NOMO-1 treated with dmso at 0.1 percent for 144 hours (cell line): ENCODE measurements at regions not wholly inside any gene's neighbourhood (a gene's known extent, or its start where the extent isn't known, plus 50 kb on each side); places are given as distances from the start of the nearest gene placed in this dataset.
"Not testable (repeated sequence)": the region's sequence is repeated elsewhere in the genome, so short reads cannot be mapped to it uniquely, and the experiment has no call there.

Source experiments
- DNase-seq: peaks from one replicate; lab custom pipeline; 2025; ENCODE audit not compliant: unreplicated experiment; lab: John Stamatoyannopoulos, UW

DNA sequence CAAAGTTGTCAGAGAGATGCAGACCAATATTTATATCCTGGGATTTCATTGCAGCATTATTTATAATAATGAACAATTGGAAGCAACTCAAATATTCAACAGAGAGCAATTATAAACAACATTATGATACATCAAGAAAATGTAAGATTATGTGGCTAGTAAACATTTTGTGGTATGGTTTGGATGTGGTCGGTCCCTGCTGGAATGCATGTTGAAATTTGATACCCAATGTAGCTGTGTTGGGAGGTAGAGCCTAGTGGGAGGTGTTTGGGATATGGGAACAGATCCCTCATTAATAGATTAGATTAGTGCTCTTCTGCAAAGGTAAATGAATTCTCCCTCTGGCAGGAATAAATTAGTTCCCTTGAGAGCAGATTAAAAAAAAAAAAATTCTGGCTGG is 350.9 kb downstream of the ANKRD30A start:
- DNase-seq, result no peak

DNA sequence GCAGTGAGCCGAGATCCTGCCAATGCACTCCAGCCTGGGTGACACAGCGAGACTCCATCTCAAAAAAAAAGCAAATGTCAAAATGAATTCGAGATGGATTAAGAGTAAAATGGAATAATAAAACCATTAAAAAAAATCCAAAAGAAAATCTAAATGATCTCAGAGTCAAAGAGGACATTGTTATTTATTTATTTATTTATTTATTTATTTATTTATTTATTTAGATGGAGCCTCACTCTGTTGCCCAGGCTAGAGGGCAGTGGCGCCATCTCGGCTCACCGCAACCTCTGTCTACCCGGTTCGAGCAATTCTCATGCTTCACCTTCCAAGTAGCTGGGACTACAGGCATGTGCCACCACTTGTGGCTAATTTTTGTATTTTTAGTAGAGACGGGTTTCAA is 349.2 kb downstream of the ANKRD30A start:
- no peak for DNase-seq

DNA sequence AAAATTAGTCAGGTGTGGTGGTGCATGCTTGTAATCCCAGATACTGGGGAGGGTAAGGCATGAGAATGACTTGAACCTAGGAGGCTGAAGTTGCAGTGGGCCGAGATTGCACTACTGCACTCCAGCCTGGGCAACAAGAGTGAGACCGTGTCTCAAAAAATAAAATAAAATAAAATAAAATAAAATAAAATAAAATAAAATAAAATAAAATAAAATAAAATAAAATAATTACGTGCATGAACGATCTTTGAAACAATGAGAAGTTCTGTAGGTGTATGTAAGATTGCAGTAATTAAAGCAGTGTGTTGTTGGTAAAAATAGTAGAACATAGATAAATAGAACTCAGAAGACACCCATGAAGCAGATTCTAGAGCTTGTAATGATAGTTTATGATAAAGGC is 348.5 kb downstream of the ANKRD30A start:
- DNase-seq, result no peak

DNA sequence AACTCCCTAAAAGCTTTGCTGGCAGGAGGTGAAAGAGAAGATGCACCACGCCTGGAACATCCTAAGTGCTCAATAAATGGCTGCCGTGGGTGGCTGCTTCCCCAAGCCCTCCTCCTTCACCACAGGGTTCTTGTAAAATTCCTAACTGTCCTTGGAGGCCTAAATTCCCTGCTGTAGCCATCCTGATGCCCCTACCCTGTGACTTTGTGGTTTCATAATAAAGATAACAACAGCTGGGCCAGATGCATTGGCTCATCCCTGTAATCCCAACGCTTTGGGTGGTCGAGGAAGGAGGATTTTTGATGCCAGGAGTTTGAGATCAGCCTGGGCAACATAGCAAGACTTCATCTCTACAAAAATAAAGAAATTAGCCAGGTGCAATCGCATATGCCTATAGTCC is 341.8 kb downstream of the ANKRD30A start:
- DNase-seq, result no peak

DNA sequence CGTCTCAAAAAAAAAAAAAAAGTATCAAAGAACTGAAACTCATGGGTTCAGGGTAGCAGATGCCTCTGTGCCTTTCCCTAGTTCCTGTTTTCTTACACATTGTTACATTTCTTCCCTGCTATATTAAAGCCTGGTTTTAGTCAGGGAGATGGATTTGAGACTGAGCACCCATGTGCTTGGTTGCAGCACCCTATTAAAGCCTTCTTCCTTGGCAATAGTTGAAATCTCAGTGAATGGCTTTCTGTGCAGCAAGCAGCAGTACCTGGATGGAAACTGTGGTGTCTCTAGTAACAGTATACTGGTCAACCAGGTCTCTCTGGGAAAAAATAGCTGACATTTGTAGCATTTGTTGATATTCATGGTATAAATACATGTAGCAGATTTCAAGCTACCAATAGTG is 331.1 kb downstream of the ANKRD30A start:
- DNase-seq, result no peak

DNA sequence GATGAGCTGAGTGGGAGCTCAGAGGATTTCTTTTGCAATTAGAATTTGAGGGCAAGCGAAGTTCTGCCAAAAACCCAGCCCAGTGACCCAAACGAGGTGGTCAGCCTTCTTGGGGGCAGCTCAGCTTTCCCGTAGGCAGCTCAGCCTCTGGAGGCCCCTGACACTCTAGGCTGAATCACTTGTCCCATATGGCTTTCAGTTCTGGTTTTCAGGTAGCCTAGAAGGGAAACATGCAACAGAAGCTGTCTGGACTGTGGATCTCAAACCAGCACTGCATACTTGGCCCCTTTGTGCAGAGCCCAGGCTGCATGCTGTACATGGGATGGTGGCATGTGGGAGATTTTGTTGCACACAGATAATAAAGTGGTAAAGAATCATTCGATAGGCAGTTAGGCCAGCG is 322.8 kb downstream of the ANKRD30A start:
- DNase-seq, result no peak

DNA sequence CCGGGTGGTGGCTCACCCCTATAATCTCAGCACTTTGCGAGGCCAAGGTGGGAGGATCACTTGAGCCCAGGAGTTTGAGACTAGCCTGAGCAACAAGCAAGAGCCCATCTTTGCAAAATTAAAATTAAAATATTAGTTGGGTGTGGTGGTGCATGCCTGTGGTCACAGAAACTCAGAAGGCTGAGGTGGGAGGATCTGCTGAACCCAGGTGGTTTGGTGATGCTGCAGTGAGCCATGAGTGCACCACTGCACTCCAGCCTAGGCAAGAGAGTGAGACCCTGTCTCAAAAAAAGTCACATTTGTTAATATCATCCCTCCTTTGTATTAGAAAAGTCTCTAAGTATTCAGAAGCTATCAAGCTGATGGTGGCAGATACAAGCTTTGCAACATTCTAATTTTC is 317.5 kb downstream of the ANKRD30A start:
- no peak for DNase-seq

DNA sequence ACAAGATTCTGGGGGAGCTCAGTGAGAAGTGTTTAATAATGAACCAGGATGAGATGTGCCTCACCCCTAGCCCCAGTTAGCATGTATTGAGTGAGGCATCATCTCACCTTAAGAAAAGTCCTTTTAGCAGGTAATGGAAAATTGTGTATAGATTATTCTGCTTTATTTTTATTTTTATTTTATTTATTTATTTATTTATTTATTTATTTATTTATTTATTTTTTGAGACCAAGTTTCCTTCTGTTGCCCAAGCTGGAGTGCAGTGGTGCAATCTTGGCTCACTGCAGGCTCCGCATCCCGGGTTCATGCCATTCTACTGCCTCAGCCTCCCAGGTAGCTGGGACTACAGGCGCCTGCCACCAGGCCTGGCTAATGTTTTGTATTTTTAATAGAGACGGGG is 315.8 kb downstream of the ANKRD30A start:
- not testable (repeated sequence) for DNase-seq

DNA sequence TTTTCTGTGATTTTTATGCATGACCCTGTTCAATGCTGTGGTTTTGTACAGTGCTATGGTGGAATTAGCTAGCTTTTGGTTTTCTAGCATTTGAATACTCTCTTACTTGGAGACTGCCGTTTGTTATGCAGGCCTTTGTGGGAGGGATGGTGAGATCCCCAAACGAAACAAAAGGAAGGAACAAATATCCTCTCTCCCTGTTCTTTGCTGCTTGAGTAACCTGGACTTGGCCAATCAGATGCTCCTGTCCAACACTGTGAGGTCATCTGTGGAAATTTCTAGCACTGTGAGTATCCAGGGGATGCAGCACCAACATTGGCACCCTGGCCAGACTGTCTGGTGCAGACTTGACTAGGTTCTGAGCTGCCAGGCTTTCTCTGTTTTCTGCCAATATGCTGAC is 314.4 kb downstream of the ANKRD30A start:
- no peak for DNase-seq

DNA sequence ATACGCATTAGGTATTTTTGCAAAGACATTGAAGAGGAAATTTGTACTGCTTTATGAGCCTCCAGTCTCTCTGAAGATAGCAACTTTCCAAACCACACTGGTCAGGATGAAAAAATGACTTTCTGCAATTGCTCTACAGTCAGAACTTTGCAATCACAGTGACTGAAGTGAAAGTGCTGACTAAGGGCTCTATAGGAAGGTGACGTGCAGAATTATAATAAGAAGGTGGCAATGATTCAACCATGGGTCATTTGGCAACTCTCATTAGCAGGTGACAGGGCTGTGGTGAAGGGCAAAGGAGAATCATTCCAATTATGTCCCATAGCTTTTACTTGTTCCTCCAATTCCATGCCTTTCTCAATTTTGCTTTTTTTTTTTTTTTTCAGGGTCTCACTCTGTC is 311.0 kb downstream of the ANKRD30A start:
- DNase-seq, result no peak

DNA sequence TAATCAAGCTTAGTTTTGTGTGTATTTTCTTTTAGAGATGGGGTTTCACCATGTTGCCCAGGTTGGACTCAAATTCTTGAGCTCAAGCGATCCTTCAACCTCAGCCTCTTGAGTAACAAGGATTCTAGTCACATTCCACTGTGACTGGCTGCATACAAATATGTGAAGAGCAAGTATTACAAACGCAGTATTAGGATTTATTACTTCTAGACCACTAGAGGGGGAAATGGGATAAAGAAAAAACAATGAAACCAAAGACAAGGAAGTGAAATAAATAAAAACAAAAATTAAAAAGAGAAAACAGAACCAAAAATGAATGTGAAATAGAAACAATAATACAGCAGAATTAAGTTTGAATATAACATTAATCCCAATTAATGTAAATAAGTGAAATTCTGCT is 308.7 kb downstream of the ANKRD30A start:
- DNase-seq, result no peak
